ENCODE measurements at regions not wholly inside any gene's neighbourhood (a gene's known extent, or its start where the extent isn't known, plus 50 kb on each side); places are given as distances from the start of the nearest gene placed in this dataset.
"Not testable (repeated sequence)": the region's sequence is repeated elsewhere in the genome, so short reads cannot be mapped to it uniquely, and the experiment has no call there.

DNA sequence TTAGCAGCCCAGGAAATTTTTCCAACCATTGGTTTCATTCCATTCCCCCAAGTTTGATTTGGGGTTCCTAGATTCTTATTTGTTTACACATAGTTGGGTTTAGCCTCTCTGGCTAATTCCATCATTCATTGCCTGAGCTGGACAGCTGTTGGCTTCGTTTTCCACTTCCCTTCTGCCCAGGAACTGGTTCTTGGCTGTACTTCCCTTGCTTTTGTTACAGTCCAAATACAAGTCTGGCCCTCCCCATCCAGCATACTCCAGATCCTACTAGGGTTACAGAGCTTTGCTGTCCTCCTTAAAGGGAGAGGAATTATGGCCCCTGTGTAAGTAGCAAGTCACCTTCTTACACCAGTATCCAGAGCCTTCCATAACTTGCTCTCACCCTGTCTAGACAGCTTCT is 356.3 kb downstream of the FAT3 start:
- H3K36me3 ChIP-seq (ENCODE audit: insufficient read depth, low read length), result no peaks in the 10 kb centered on the region
- H3K9ac ChIP-seq (ENCODE audit: low read length), result no peak overlapping the region
- H3K4me1 ChIP-seq (ENCODE audit: insufficient read depth, low read length), result no peaks in the 10 kb centered on the region
- no peaks in the 10 kb centered on the region for H3K27me3 ChIP-seq (ENCODE audit: control insufficient read depth in 1 of 2, insufficient read depth in 2 of 2, low read length in 2 of 2)
- no peaks in the 10 kb centered on the region for H3K9me3 ChIP-seq (ENCODE audit: low read length)
- no peak overlapping the region for H3K27ac ChIP-seq (ENCODE audit: low read depth, low read length)
- H3K4me3 ChIP-seq (ENCODE audit: low read depth in 1 of 2, low read length in 2 of 2), result no peak overlapping the region

- Histone ChIP-seq H3K9me3 (ENCODE audit: low read length) (no peaks in the 10 kb centered on the region), H3K27me3 (ENCODE audit: control insufficient read depth in 1 of 2, insufficient read depth in 2 of 2, low read length in 2 of 2) (no peaks in the 10 kb centered on the region), H3K4me1 (ENCODE audit: insufficient read depth, low read length) (no peaks in the 10 kb centered on the region), H3K9ac (ENCODE audit: low read length) (no peak overlapping the region), H3K36me3 (ENCODE audit: insufficient read depth, low read length) (no peaks in the 10 kb centered on the region), H3K27ac (ENCODE audit: low read depth, low read length) (no peak overlapping the region), H3K4me3 (ENCODE audit: low read depth in 1 of 2, low read length in 2 of 2) (no peak overlapping the region)
These were observed 363.8 kb downstream of the FAT3 start for GRCh38 chr11:92588393-92588792.

DNA sequence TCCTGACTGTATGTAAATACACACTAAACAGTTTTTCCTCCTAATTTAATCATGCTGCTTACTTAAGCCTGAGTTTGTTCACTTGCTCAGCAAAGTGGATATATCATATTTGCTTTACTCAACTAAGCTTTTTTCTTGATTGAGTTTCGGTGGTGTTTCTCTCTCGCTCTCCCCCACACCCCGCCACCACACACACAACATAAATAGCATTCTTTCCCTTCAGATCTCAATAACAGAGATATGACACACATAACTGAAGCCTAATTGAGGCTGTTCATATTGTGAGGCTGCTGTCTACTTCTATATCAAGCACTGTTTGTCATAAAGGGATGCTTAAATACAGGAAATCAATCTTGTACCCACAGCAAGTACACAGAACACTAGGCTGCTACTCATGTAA is 364.9 kb downstream of the FAT3 start:
- no peak overlapping the region for H3K27ac ChIP-seq (ENCODE audit: low read depth, low read length)
- H3K36me3 ChIP-seq (ENCODE audit: insufficient read depth, low read length), result no peaks in the 10 kb centered on the region
- no peaks in the 10 kb centered on the region for H3K27me3 ChIP-seq (ENCODE audit: control insufficient read depth in 1 of 2, insufficient read depth in 2 of 2, low read length in 2 of 2)
- H3K9ac ChIP-seq (ENCODE audit: low read length), result no peak overlapping the region
- no peaks in the 10 kb centered on the region for H3K9me3 ChIP-seq (ENCODE audit: low read length)
- H3K4me3 ChIP-seq (ENCODE audit: low read depth in 1 of 2, low read length in 2 of 2), result no peak overlapping the region
- no peaks in the 10 kb centered on the region for H3K4me1 ChIP-seq (ENCODE audit: insufficient read depth, low read length)

- Histone ChIP-seq H3K27me3 (ENCODE audit: control insufficient read depth in 1 of 2, insufficient read depth in 2 of 2, low read length in 2 of 2) (no peaks in the 10 kb centered on the region), H3K9me3 (ENCODE audit: low read length) (no peaks in the 10 kb centered on the region), H3K36me3 (ENCODE audit: insufficient read depth, low read length) (no peaks in the 10 kb centered on the region)
These were observed 366.9 kb downstream of the FAT3 start for GRCh38 chr11:92591521-92591920.

GRCh38 chr11:92594251-92594650 is 369.6 kb downstream of the FAT3 start:
- Histone ChIP-seq H3K4me3 (ENCODE audit: low read depth in 1 of 2, low read length in 2 of 2) (no peak overlapping the region), H3K27ac (ENCODE audit: low read depth, low read length) (no peak overlapping the region), H3K4me1 (ENCODE audit: insufficient read depth, low read length) (no peaks in the 10 kb centered on the region), H3K9ac (ENCODE audit: low read length) (no peak overlapping the region), H3K9me3 (ENCODE audit: low read length) (no peaks in the 10 kb centered on the region), H3K27me3 (ENCODE audit: control insufficient read depth in 1 of 2, insufficient read depth in 2 of 2, low read length in 2 of 2) (no peaks in the 10 kb centered on the region), H3K36me3 (ENCODE audit: insufficient read depth, low read length) (no peaks in the 10 kb centered on the region)

More at GRCh38 chr11:92591521-92591920, 366.9 kb downstream of the FAT3 start:
- no peaks in the 10 kb centered on the region for H3K4me1 ChIP-seq (ENCODE audit: insufficient read depth, low read length)
- no peak overlapping the region for H3K27ac ChIP-seq (ENCODE audit: low read depth, low read length)
- no peak overlapping the region for H3K9ac ChIP-seq (ENCODE audit: low read length)
- no peak overlapping the region for H3K4me3 ChIP-seq (ENCODE audit: low read depth in 1 of 2, low read length in 2 of 2)

GRCh38 chr11:92595052-92595451 is 370.4 kb downstream of the FAT3 start:
- H3K9me3 ChIP-seq (ENCODE audit: low read length), result no peaks in the 10 kb centered on the region
- no peaks in the 10 kb centered on the region for H3K27me3 ChIP-seq (ENCODE audit: control insufficient read depth in 1 of 2, insufficient read depth in 2 of 2, low read length in 2 of 2)
- H3K4me3 ChIP-seq (ENCODE audit: low read depth in 1 of 2, low read length in 2 of 2), result no peak overlapping the region
- no peak overlapping the region for H3K9ac ChIP-seq (ENCODE audit: low read length)
- no peak overlapping the region for H3K27ac ChIP-seq (ENCODE audit: low read depth, low read length)
- H3K4me1 ChIP-seq (ENCODE audit: insufficient read depth, low read length), result no peaks in the 10 kb centered on the region
- no peaks in the 10 kb centered on the region for H3K36me3 ChIP-seq (ENCODE audit: insufficient read depth, low read length)

DNA sequence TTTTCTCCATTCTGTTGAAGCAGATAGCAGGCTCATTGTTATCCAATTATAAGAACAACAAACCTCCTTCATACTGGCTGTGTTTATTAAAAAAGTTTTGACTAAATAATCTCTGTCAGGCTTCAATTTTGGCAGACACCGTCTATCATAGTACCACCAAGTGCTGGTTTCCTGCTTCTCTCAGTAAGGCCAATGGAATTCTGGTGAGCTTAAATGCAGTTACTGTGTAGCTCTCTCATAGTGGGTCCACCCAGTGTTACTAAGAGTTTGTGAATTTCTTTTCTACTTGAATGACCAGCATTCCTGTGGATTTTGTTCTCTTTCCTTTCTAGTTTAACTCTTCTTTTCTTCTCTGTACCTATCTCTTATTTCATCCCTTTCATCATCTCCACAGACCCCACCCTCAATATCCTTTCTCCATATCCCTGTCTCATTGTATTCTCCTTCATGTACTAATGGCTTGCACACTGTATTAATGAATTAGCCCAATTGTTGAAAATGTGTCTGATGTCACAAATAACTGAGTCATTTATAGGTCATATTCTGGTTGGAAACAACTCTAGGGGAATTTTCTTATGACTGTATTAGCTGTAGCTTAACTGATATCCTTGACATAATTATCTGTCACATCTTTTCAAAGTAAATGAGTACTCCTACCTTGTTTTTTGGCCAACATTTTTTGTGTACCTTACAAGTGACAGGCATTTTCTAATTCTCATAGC is 372.1 kb downstream of the FAT3 start:
- H3K4me1 ChIP-seq (ENCODE audit: insufficient read depth, low read length), result no peaks in the 10 kb centered on the region
- H3K36me3 ChIP-seq (ENCODE audit: insufficient read depth, low read length), result no peaks in the 10 kb centered on the region
- no peak overlapping the region for H3K9ac ChIP-seq (ENCODE audit: low read length)
- no peaks in the 10 kb centered on the region for H3K9me3 ChIP-seq (ENCODE audit: low read length)
- H3K27ac ChIP-seq (ENCODE audit: low read depth, low read length), result no peak overlapping the region
- H3K27me3 ChIP-seq (ENCODE audit: control insufficient read depth in 1 of 2, insufficient read depth in 2 of 2, low read length in 2 of 2), result no peaks in the 10 kb centered on the region
- no peak overlapping the region for H3K4me3 ChIP-seq (ENCODE audit: low read depth in 1 of 2, low read length in 2 of 2)

DNA sequence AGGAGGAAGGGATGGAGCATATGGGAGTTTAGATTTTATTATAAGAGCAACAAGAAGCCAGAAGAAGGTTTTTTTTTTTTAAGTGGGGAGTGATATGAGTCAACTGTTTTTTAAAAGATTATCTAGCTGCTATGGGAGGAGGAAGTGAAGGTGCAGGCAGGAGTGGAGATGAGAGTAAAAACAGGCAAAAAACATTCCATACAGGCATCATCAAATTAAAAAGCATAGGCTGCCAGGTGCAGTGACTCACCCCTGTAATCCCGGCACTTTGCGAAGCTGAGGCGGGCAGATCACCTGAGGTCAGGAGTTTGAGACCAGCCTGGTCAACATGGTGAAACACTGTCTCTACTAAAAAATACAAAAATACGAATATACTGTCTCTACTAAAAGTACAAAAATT is 368.4 kb upstream of the MTNR1B start:
- H3K4me1 ChIP-seq (ENCODE audit: insufficient read depth, low read length), result no peaks in the 10 kb centered on the region
- H3K27me3 ChIP-seq (ENCODE audit: control insufficient read depth in 1 of 2, insufficient read depth in 2 of 2, low read length in 2 of 2), result no peaks in the 10 kb centered on the region
- H3K9me3 ChIP-seq (ENCODE audit: low read length), result no peaks in the 10 kb centered on the region
- H3K4me3 ChIP-seq (ENCODE audit: low read depth in 1 of 2, low read length in 2 of 2), result no peak overlapping the region
- no peak overlapping the region for H3K27ac ChIP-seq (ENCODE audit: low read depth, low read length)
- H3K36me3 ChIP-seq (ENCODE audit: insufficient read depth, low read length), result no peaks in the 10 kb centered on the region
- H3K9ac ChIP-seq (ENCODE audit: low read length), result no peak overlapping the region

- Histone ChIP-seq H3K9me3 (ENCODE audit: low read length) (no peaks in the 10 kb centered on the region), H3K27me3 (ENCODE audit: control insufficient read depth in 1 of 2, insufficient read depth in 2 of 2, low read length in 2 of 2) (no peaks in the 10 kb centered on the region), H3K9ac (ENCODE audit: low read length) (no peak overlapping the region), H3K27ac (ENCODE audit: low read depth, low read length) (no peak overlapping the region), H3K4me1 (ENCODE audit: insufficient read depth, low read length) (no peaks in the 10 kb centered on the region), H3K4me3 (ENCODE audit: low read depth in 1 of 2, low read length in 2 of 2) (no peak overlapping the region), H3K36me3 (ENCODE audit: insufficient read depth, low read length) (no peaks in the 10 kb centered on the region)
These were observed 363.8 kb upstream of the MTNR1B start for GRCh38 chr11:92605667-92606066.

DNA sequence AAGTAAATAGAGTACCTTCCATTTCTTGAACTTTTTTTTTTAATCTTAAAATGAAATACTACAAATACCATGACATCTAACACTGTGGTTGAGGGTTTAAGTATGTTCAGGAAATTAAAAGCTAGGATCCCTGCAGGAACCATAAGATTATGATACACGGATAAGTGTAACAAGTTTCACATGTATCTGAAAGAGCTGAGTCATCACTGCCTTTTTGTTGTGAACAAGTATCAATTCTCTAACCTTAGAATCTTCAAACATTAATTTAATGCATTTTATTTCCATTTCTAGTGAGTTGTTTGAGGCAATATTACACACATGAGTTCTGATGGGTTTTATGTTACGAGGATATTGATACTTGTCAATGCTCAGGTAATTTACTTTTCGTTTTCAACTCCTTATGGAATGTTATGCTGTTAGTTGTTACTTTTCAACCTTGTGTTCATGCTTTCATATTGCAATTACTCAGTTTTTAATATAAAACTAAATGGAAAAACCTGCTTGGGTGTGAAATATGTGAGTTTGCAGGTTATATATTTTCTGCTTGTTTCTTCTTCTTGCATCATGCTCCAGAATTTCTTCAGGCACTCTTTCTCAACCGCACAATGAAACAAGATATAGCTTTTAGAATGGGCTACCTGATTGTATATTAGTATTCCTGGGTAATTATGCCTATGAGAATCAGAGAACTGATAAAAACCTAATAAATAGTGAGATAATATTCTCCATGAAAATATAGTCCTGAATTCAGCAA is 361.3 kb upstream of the MTNR1B start:
- no peaks in the 10 kb centered on the region for H3K27me3 ChIP-seq (ENCODE audit: control insufficient read depth in 1 of 2, insufficient read depth in 2 of 2, low read length in 2 of 2)
- H3K4me1 ChIP-seq (ENCODE audit: insufficient read depth, low read length), result no peaks in the 10 kb centered on the region
- H3K36me3 ChIP-seq (ENCODE audit: insufficient read depth, low read length), result no peaks in the 10 kb centered on the region
- no peaks in the 10 kb centered on the region for H3K9me3 ChIP-seq (ENCODE audit: low read length)
- H3K9ac ChIP-seq (ENCODE audit: low read length), result no peak overlapping the region
- H3K27ac ChIP-seq (ENCODE audit: low read depth, low read length), result no peak overlapping the region
- no peak overlapping the region for H3K4me3 ChIP-seq (ENCODE audit: low read depth in 1 of 2, low read length in 2 of 2)

- Histone ChIP-seq H3K27me3 (ENCODE audit: control insufficient read depth in 1 of 2, insufficient read depth in 2 of 2, low read length in 2 of 2) (no peaks in the 10 kb centered on the region), H3K27ac (ENCODE audit: low read depth, low read length) (no peak overlapping the region), H3K4me1 (ENCODE audit: insufficient read depth, low read length) (no peaks in the 10 kb centered on the region), H3K4me3 (ENCODE audit: low read depth in 1 of 2, low read length in 2 of 2) (no peak overlapping the region), H3K36me3 (ENCODE audit: insufficient read depth, low read length) (no peaks in the 10 kb centered on the region), H3K9me3 (ENCODE audit: low read length) (no peaks in the 10 kb centered on the region), H3K9ac (ENCODE audit: low read length) (no peak overlapping the region)
These were observed 358.3 kb upstream of the MTNR1B start for GRCh38 chr11:92611157-92611556.

DNA sequence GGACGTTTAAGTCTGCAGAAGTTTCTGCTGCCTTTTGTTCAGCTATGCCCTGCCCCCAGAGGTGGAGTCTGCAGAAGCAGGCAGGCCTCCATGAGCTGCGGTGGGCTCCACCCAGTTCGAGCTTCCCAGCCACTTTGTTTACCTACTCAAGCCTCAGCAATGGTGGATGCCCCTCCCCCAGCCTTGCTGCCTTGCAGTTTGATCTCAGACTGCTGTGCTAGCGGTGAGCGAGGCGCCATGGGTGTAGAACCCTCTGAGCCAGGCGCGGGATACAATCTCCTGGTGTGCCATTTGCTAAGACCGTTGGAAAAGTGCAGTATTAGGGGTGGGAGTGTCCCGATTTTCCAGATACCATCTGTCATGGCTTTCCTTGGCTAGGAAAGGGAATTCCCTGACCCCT is 351.4 kb upstream of the MTNR1B start:
- H3K4me3 ChIP-seq (ENCODE audit: low read depth in 1 of 2, low read length in 2 of 2); H3K4me1 ChIP-seq (ENCODE audit: insufficient read depth, low read length); H3K9ac ChIP-seq (ENCODE audit: low read length); H3K9me3 ChIP-seq (ENCODE audit: low read length); H3K36me3 ChIP-seq (ENCODE audit: insufficient read depth, low read length); H3K27ac ChIP-seq (ENCODE audit: low read depth, low read length); H3K27me3 ChIP-seq (ENCODE audit: control insufficient read depth in 1 of 2, insufficient read depth in 2 of 2, low read length in 2 of 2): not testable (repeated sequence)
